CD4-positive, alpha-beta T cell (primary cell): ENCODE measurements at regions not wholly inside any gene's neighbourhood (a gene's known extent, or its start where the extent isn't known, plus 50 kb on each side); places are given as distances from the start of the nearest gene placed in this dataset.

ENCODE experiments used
- ATAC-seq: fragments of 200-7000 bp; cut with Tn5 transposase; one replicate; pipeline ENCODE4 v1.10.0; 2022; ENCODE audit warnings: mild to moderate bottlenecking; ENCODE audit not compliant: poor library complexity
- CTCF ChIA-PET: fragments of 350-600 bp; sonication (Branson Sonifier 250); formaldehyde crosslinking; loops from one replicate; lab custom pipeline; 2021; ENCODE audit warnings: antibody characterized with exemption, inconsistent platforms; lab: Charles Lee
- POLR2A ChIA-PET: fragments of 350-600 bp; sonication (Branson Sonifier 250); formaldehyde crosslinking; loops from one replicate; lab custom pipeline; 2021; ENCODE audit warnings: antibody characterized with exemption, inconsistent platforms; lab: Charles Lee
- DNase-seq, 14 experiments: peaks; one replicate each; pipeline ENCODE4 v3.0.0-alpha.2; 2013 to 2020; ENCODE audit warnings: mixed read lengths in 2 of 14
- H3K27ac ChIP-seq, 2 donors: one replicate each; pipeline versions ENCODE4 v1.5.1 to v1.7.0; 2013; ENCODE audit warnings: low read length in 2 of 2, low read depth in 1 of 2, mild to moderate bottlenecking in 1 of 2
- H3K27me3 ChIP-seq, 2 experiments: 1 replicate in 1 of 2; 2 replicates in 1 of 2; pipeline versions ENCODE4 v1.6.1 to v1.7.0; 2013; ENCODE audit warnings: low read length in 2 of 2, control low read depth in 1 of 2, mild to moderate bottlenecking in 1 of 2, moderate library complexity in 1 of 2; ENCODE audit not compliant: insufficient read depth in 2 of 2, control insufficient read depth in 1 of 2
- H3K36me3 ChIP-seq: one replicate; pipeline ENCODE4 v1.6.1; 2013; ENCODE audit warnings: low read length, control low read depth; ENCODE audit not compliant: insufficient read depth
- H3K4me1 ChIP-seq: one replicate; pipeline ENCODE4 v1.6.1; 2013; ENCODE audit warnings: low read length, control low read depth; ENCODE audit not compliant: insufficient read depth
- H3K4me3 ChIP-seq: one replicate; pipeline ENCODE4 v1.5.1; 2013; ENCODE audit warnings: mild to moderate bottlenecking, low read length, moderate library complexity
- H3K9me3 ChIP-seq, 2 experiments: 1 replicate in 1 of 2; 2 replicates in 1 of 2; pipeline versions ENCODE4 v1.6.1 to v1.7.0; 2013; ENCODE audit warnings: low read length in 2 of 2, mild to moderate bottlenecking in 2 of 2, control low read depth in 1 of 2, moderate library complexity in 1 of 2; ENCODE audit not compliant: control insufficient read depth in 1 of 2, insufficient read depth in 1 of 2
- H3K27ac Mint-ChIP-seq: one replicate; pipeline ENCODE4 v1.8.0; 2020; ENCODE audit warnings: mixed read lengths
- H3K27me3 Mint-ChIP-seq: one replicate; pipeline ENCODE4 v1.8.0; 2021; ENCODE audit warnings: mixed read lengths
- H3K36me3 Mint-ChIP-seq: one replicate; pipeline ENCODE4 v1.8.0; 2021; ENCODE audit warnings: low read depth, mixed read lengths
- H3K4me1 Mint-ChIP-seq: one replicate; pipeline ENCODE4 v1.8.0; 2021; ENCODE audit warnings: low read depth, mixed read lengths
- H3K4me3 Mint-ChIP-seq: one replicate; pipeline ENCODE4 v1.8.0; 2020; ENCODE audit warnings: mild to moderate bottlenecking, mixed read lengths
- H3K9me3 Mint-ChIP-seq: one replicate; pipeline ENCODE4 v1.8.0; 2020; ENCODE audit warnings: mixed read lengths
- CTCF ChIP-seq: fragments of 200-600 bp; IDR thresholded peaks from one replicate; pipeline ENCODE4 v1.8.0; 2022; ENCODE audit warnings: antibody characterized with exemption, mild to moderate bottlenecking
- intact Hi-C, 2 experiments: fragments of 100-400 bp; cut with DNase I in 1 of 2; cut with micrococcal nuclease in 1 of 2; formaldehyde crosslinking; loops; one replicate each; pipeline versions ENCODE4 v1.15.1 to v1.9.0; 2023 to 2025; cut with DNase I, micrococcal nuclease

- Mint-ChIP-seq H3K36me3 (no peaks in the 10 kb centered on the region), H3K9me3 (peaks cover 6% of the 10 kb centered on the region), H3K27ac (no peak overlapping the region), H3K4me1 (no peaks in the 10 kb centered on the region), H3K4me3 (no peak overlapping the region), H3K27me3 (no peaks in the 10 kb centered on the region)
- H3K36me3 ChIP-seq, result no peaks in the 10 kb centered on the region
- ChIA-PET POLR2A (no interaction called here), CTCF (no interaction called here)
- no peak for ATAC-seq
- H3K9me3 ChIP-seq, result no peaks in the 10 kb centered on the region
- H3K27me3 ChIP-seq, result no peaks in the 10 kb centered on the region
- no peak overlapping the region for H3K4me3 ChIP-seq
- no peak for DNase-seq
- no peak overlapping the region for H3K27ac ChIP-seq
- intact Hi-C loops, result no loop called here
- no peaks in the 10 kb centered on the region for H3K4me1 ChIP-seq
- TF ChIP-seq CTCF, result no peak
Observed at GRCh38 chr4:52317981-52318380, 266.9 kb downstream of the SPATA18 start.

- CTCF ChIA-PET, result no interaction called here
- ATAC-seq (no peak), DNase-seq (no peak)
- Histone ChIP-seq H3K27ac (no peak overlapping the region), H3K27me3 (no peaks in the 10 kb centered on the region), H3K9me3 (peaks cover 7 to 13% of the 10 kb centered on the region in 2 experiments), H3K4me1 (no peaks in the 10 kb centered on the region), H3K36me3 (no peaks in the 10 kb centered on the region), H3K4me3 (no peak overlapping the region)
- Mint-ChIP-seq H3K27me3 (no peaks in the 10 kb centered on the region), H3K27ac (no peak overlapping the region), H3K9me3 (peaks cover 20% of the 10 kb centered on the region), H3K4me1 (no peaks in the 10 kb centered on the region), H3K36me3 (peaks cover 5% of the 10 kb centered on the region), H3K4me3 (no peak overlapping the region)
- POLR2A ChIA-PET, result no interaction called here
- no peak for TF ChIP-seq CTCF
- intact Hi-C loops, result no loop called here
Observed at GRCh38 chr4:52329894-52330293, 278.8 kb downstream of the SPATA18 start.

- POLR2A ChIA-PET, result no interaction called here
- H3K4me3 Mint-ChIP-seq, result no peak overlapping the region
Observed at GRCh38 chr4:52343595-52343994, 292.5 kb downstream of the SPATA18 start.

More at GRCh38 chr4:52343595-52343994, 292.5 kb downstream of the SPATA18 start:
- intact Hi-C loops, result loop anchor here in 1 of 2 experiments (2.0 kb wide), 1 partner anchor 17 kb away; no protein-coding TSS in a partner anchor
- no peaks in the 10 kb centered on the region for H3K36me3 Mint-ChIP-seq
- Histone ChIP-seq H3K27me3 (no peaks in the 10 kb centered on the region), H3K4me1 (no peaks in the 10 kb centered on the region), H3K4me3 (no peak overlapping the region), H3K36me3 (no peaks in the 10 kb centered on the region), H3K27ac (no peak overlapping the region), H3K9me3 (peaks cover 0 to 5% of the 10 kb centered on the region in 2 experiments)
- TF ChIP-seq CTCF, result no peak
- DNase-seq, result no peak
- ATAC-seq, result no peak
- peaks cover 14% of the 10 kb centered on the region for H3K27me3 Mint-ChIP-seq
- peaks cover 2% of the 10 kb centered on the region for H3K9me3 Mint-ChIP-seq
- CTCF ChIA-PET, result no interaction called here
- no peak overlapping the region for H3K27ac Mint-ChIP-seq
- no peaks in the 10 kb centered on the region for H3K4me1 Mint-ChIP-seq
